Astrocyte of the hippocampus (primary cell): ENCODE measurements at regions not wholly inside any gene's neighbourhood (a gene's known extent, or its start where the extent isn't known, plus 50 kb on each side); places are given as distances from the start of the nearest gene placed in this dataset.
"Not testable (repeated sequence)": the region's sequence is repeated elsewhere in the genome, so short reads cannot be mapped to it uniquely, and the experiment has no call there.

Experiments
- DNase-seq: peaks from one replicate; pipeline ENCODE4 v3.0.0; 2011; ENCODE audit warnings: low read depth, low spot score

- DNase-seq: no peak
Observed at GRCh38 chr5:1960595-1961303, 78.0 kb upstream of the IRX4 start.

GRCh38 chr5:1959725-1960581 is 77.2 kb upstream of the IRX4 start:
- no peak for DNase-seq

- no peak for DNase-seq
Observed at GRCh38 chr5:1959231-1959630, 76.5 kb upstream of the IRX4 start.

GRCh38 chr5:1958211-1959010 is 75.7 kb upstream of the IRX4 start:
- DNase-seq: no peak

GRCh38 chr5:1955586-1955985 is 72.9 kb upstream of the IRX4 start:
- no peak for DNase-seq

- DNase-seq: not testable (repeated sequence)
Observed at GRCh38 chr5:1953710-1954109, 71.0 kb upstream of the IRX4 start.

DNA sequence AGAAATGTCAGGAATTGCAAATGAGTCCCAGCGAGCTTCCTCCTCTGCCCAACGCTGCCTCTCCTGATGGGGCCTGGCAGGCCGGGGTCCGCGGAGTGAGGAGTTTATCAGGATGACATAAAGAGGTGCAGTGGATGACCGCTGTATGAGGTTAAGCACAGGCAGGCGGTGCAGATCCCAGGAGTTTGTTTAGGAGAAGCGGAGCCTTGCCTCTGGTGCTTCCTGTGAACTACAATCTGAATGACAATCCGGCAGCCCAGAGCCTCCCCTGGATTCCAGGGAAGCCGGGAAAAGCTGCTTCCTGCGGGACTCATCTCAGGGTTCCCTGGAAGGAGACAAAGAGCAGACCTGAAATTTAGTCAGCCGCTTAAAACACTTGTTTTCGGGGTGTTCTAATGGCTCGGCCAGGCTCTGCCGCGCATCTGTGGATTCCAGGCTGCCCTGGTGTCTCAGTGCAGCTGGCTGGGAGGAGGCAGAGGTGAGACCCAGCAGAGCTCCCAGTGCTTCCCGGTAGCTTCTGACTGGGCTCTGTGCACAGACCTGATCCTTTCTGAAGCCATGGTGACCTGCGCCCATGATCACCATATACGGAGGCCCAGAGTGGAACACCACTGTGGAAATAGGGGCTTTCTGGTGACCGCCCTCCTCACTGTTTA is 69.8 kb upstream of the IRX4 start:
- no peak for DNase-seq

GRCh38 chr5:1952021-1952420 is 69.3 kb upstream of the IRX4 start:
- no peak for DNase-seq

DNA sequence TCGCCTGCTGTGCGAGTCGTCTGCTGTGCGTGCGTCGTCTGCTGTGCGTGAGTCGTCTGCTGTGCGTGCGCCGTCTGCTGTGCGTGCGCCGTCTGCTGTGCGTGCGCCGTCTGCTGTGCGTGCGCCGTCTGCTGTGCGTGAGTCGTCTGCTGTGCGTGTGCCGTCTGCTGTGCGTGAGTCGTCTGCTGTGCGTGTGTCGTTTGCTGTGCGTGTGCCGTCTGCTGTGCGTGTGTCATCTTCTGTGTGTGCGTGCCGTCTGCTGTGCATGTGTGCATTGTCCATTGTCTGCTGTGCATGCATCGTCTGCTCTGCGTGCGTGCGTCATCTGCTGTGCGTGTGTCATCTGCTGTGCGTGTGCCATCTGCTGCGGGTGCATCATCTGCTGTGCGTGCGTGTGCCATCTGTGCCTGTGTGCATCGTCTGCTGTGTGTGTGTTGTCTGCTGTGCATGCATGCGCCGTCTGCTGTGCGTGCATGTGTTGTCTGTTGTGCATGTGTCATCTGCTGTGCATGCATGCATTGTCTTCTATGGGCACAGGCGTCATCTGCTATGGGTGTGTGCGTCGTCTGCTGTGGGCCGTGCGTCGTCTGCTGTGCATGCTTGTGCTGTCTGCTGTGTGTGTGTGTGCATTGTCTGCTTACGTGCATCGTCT is 68.6 kb upstream of the IRX4 start:
- DNase-seq: no peak

- no peak for DNase-seq
Observed at GRCh38 chr5:1950708-1951103, 68.0 kb upstream of the IRX4 start.

DNA sequence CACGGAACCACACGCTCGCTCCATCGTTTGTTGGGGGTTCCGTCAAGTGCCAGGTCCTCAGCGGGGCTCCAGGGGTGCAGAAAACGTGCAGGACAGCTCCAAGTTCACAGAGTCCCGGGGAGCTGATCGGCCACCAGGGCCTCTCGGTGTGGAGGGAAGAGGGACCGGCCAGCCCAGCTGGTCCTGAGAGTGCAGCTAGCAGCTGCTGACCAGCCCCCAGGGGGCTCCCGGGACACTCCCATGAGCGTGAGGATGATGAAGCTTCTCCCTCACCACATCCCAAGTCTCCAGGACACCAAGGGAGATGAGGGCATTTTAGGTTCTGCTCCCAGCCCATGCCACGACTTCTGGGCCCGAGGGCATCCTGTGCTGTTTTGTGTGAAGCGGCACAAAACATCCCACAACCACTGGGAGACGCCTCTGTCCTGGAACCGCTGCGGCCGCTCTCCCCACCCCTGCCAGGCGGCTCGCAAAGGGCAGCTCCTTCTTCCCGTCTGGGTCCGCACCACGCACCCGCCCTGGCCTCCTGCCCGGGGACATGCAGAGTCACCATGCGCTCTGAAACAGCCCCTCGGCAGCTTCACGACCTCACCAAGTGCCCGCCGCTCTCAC is 67.5 kb upstream of the IRX4 start:
- no peak for DNase-seq

- DNase-seq: no peak
Observed at GRCh38 chr5:1949253-1949652, 66.5 kb upstream of the IRX4 start.

DNA sequence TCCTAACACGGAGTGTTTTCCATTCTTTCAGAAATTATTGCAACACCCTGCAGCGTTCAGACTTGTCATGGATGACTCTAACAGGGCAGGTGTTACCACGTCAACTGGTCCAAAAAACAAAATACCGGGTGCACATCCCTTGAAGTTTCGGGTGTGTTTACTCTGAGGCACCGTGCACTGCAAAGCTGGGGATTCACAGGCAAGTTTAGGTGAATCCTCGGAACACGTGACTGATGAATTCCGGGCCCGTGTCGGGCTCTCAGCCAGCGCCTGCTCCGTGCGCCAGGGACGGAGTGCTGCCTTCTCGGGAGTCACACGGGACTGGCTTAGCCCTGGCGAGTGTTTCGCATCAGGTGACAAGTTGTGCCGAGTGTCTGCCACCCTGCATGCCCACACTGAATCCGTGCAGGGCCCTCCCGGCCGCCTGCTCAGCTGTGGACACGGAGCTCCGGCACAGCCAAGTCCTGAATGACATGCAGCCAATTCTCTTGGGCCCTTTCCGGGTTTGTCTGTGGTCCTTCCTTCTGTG is 66.0 kb upstream of the IRX4 start:
- no peak for DNase-seq

GRCh38 chr5:1948111-1948510 is 65.4 kb upstream of the IRX4 start:
- DNase-seq: no peak

DNA sequence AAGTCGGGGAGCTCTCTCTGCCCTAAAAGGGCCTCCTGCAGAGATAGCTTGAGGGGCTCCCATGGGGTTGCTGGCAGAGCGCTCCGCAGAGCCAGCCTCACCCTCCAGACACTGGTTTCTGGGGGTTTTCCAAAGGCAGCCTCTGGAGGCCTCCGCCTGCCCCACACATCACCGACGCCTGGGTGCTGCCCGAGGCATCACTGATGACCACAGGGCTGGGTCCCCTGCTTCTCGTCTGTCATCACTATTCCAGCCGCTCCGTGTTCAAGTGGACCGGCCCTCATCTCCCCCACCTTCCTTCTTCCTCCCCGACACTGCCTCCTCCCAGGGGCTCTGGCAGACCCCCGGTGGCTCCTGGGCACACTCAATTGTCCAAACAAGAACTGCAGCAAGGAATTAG is 64.1 kb upstream of the IRX4 start:
- DNase-seq: no peak

DNA sequence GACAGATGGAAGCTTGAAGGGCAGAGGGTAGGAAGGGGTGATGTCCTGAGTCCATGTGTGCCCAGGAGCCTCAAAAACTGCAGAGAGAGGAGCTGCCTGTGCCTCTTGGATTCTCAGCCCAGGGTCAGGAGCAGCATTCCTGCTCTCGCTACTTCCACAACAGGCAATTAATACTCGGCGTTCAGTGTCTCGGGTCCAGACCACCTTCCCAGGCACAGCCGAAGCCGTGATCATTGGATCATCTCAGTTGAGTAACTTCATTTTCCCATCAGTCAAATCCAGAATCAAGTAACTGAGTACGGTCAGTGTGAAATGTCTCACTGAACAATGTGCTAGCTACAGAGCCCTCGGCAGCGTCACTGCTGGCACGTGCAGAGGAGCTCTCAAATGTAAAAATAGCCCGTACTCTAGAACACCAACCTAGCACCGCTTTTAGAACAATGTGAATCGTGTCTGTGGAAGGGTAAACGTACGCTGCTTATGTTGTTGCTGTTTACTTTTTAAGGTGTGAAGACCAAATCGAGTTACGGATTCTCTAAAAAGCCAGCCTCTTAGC is 63.5 kb upstream of the IRX4 start:
- DNase-seq: no peak

DNA sequence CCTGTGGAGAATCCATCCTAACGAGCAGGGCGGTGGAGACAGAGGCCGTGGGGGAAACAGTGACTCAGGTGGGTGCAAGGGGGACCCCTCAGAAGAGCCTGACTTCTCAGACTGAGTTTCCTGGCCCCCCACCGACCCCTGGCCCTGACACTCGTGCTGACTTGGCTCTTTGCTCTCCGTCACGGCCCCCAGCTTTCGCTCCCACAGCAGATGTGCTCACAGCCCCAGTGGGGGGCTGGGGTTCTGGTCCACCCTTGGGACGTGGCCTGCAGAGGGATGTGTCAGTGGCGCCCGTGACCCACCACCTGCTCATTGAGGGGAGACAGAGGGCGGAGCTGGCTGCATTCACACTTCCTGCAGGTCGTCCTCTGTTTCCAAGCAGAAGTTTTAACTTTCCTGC is 62.9 kb upstream of the IRX4 start:
- no peak for DNase-seq

DNA sequence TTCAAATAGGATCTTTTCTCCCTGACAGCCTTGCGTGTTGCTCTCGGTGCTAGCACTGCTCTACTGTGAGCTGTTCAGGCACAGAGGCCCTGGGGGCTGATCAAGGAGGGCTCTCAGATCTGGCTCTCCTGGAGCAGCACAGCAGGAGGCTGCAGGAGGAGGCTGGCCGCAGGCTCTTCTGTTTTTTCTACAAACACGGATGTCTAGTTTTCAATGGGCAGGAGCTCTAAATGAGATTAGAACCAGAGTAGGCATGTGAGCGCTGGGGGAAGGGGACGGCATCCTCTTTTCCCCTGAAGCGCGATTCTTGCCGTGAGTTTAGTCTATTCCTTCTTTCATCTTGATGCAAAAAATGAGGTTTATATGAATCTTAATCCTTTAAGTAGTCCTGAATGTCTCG is 61.7 kb upstream of the IRX4 start:
- DNase-seq: no peak

- no peak for DNase-seq
Observed at GRCh38 chr5:1943481-1943880, 60.8 kb upstream of the IRX4 start.

DNA sequence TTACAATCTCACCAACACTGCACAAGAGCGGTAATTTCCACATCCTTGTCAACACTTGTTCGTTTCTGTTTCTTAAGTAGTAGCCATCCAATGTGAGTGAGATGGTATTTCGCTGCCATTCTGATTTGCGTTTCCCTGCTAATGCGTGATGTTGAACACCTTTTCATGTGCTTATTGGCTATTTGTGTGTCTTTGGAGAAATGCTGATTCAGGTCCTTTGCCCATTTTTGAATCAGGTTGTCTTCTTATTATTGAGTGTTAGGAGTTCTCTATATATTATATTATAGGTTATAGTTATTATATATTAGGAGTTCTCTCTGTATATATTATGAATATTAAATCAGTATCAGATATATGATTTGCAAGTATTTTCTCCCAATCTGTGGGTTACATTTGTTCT is 59.9 kb upstream of the IRX4 start:
- no peak for DNase-seq
